ENCODE measurements at regions not wholly inside any gene's neighbourhood (a gene's known extent, or its start where the extent isn't known, plus 50 kb on each side); places are given as distances from the start of the nearest gene placed in this dataset.
"Not testable (repeated sequence)": the region's sequence is repeated elsewhere in the genome, so short reads cannot be mapped to it uniquely, and the experiment has no call there.

GRCh38 chr6:90463359-90463758 lies 123.5 kb downstream of the MAP3K7 start:
- no peak for DNase-seq (ENCODE audit: low read depth in 2 of 3, low spot score in 2 of 3)

DNA sequence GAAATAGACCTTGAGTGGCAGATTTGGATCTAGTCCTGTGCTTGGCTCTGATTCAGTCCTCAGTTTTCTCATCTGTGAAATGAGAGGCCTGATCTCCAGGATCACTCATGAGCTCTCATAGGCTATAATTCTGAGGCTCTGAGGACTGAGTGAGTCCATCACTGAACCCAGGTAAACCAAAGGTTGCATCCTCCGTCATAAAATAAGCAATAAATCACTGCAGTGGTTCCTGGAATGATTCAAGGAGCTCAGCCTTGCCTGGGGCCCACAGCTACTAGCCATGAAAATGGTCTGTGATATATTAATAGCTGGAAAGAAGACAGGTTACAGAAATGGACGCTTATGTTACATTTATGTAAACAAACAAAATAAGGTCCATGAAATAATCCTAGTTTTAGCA lies 124.8 kb downstream of the MAP3K7 start:
- no peak for DNase-seq (ENCODE audit: low read depth in 2 of 3, low spot score in 2 of 3)

GRCh38 chr6:90461383-90461782 lies 125.5 kb downstream of the MAP3K7 start:
- DNase-seq (ENCODE audit: low read depth in 2 of 3, low spot score in 2 of 3), result no peak

DNA sequence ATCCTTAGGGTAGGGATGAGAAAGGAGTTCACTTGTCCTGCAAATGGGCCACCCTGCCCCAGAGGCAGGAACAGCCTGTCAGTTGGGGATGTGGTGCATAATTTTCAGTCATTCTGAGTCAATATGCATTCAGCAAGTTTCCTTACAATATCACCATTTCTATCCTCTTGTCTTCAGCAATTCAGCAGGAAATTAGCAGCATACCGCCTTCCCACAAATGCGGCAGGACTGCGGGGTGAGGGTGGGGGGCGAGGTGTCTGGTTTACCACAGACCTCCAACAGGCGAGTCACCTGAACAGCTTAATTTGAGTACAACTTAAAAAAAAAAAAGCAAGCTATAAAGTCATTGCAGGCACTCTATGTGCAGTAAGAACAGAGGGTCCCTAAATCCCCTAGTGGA lies 126.8 kb downstream of the MAP3K7 start:
- no peak for DNase-seq (ENCODE audit: low read depth in 2 of 3, low spot score in 2 of 3)

DNA sequence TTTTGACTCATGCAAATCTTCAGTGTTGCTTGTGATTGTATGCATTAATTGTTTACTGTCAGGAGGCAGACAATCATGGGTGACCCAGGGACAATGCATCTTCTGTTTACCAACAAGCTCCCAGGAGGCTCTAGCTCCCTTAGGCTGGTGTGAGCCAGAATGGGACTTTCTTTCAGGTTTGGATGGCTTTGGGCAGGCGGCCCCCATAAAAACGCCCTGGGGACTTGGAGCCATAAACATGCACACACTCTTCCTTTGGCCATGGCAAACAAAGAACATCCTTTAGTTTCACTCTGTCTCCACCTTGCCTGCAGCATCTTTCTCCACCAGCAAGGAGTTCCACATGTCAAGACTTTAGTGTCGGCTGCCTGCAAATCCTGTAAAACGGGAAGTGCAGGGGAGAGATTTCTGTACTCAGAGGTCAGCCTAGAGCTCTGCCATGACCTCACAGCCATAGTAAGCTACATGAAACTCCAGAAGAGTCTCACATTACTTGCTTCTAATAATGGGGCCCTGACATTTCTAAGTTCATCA lies 127.6 kb downstream of the MAP3K7 start:
- DNase-seq (ENCODE audit: low read depth in 2 of 3, low spot score in 2 of 3), result no peak

GRCh38 chr6:90458353-90459224 lies 128.3 kb downstream of the MAP3K7 start:
- peak in 1 of 3 donors; percentile 29 for DNase-seq (ENCODE audit: low read depth in 2 of 3, low spot score in 2 of 3)

GRCh38 chr6:90457867-90458259 lies 129.0 kb downstream of the MAP3K7 start:
- DNase-seq (ENCODE audit: low read depth in 2 of 3, low spot score in 2 of 3), result no peak

DNA sequence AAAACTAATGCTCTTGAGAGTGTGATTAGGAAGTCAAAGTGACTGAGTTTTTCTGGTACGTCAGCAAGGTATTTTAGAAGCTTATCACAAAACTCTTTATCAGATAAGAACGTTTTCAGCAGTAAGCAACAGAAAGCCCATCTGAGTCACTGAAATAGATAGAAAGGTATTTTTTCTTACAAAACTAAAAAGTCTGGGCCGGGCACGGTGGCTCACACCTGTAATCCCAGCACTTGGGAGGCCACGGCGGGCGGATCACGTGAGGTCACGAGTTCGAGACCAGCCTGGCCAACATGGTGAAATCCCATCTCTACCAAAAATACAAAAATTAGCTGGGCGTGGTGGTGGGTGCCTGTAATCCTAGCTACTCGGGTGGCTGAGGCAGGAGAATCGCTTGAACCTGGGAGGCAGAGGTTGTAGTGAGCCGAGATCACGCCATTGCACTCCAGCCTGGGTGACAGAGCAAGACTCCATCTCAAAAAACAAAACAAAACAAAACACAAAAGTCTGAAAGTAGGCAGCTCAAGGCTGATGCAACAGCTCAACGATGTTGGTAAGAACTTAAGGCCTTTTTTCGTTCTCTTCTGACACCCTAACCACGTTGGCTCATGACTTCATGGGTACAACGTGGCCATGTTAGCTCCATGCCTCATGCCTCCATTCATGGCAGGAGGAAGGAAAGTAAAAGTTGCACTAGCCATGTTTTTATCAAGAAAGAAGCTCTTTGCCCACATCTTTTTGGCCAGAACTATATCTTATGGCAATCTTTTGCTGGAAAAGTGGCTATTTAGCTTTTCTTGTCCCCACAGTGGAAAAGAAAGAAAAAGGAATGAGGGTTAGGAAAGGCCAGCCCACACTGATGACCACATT lies 129.6 kb downstream of the MAP3K7 start:
- DNase-seq (ENCODE audit: low read depth in 2 of 3, low spot score in 2 of 3), result not testable (repeated sequence)

DNA sequence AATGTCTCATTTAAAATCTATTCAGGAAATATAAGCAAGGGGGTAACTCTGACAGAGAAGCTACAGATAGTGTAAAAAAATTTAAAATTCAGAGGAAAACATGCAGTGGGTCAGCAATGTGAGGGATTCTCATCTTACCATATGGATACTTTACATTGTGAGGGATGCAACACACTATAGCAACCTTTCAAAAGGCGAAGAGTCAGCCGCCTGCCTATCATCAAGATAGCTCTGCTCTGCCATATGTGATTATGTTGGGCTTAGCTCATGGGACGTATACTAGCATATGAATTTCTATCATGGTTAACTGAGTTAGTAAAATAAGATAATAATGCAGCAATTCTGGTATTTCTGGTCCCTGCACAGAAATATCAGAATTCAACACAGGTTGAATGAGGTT lies 130.9 kb downstream of the MAP3K7 start:
- DNase-seq (ENCODE audit: low read depth in 2 of 3, low spot score in 2 of 3), result no peak

- no peak for DNase-seq (ENCODE audit: low read depth in 2 of 3, low spot score in 2 of 3)
Observed at GRCh38 chr6:90454836-90455427, 131.9 kb downstream of the MAP3K7 start.

GRCh38 chr6:90450268-90450953 lies 136.5 kb downstream of the MAP3K7 start:
- no peak for DNase-seq (ENCODE audit: low read depth in 2 of 3, low spot score in 2 of 3)

DNA sequence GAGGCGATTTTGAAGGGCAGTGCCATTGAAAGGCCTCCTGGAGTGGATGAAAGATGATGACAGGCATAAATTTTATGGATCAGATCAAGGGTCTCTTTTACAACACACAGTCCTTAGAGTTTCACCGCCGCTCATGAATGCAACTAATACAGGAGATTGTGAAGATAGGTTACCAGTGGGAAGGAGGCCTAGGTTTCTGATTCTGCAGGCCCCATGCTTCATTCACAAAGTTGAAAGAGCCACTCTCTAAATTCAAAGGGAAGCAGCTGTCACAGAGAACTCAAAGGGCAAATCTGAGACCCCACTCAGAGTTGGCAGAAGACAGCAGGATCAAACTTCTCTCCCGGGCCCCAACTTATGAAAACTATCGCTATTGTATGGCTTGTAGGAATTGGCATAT lies 137.6 kb downstream of the MAP3K7 start:
- no peak for DNase-seq (ENCODE audit: low read depth in 2 of 3, low spot score in 2 of 3)

GRCh38 chr6:90448836-90449235 lies 138.0 kb downstream of the MAP3K7 start:
- DNase-seq (ENCODE audit: low read depth in 2 of 3, low spot score in 2 of 3), result no peak

- no peak for DNase-seq (ENCODE audit: low read depth in 2 of 3, low spot score in 2 of 3)
Observed at GRCh38 chr6:90446164-90446563, 140.7 kb downstream of the MAP3K7 start.

GRCh38 chr6:90445533-90446108 lies 141.3 kb downstream of the MAP3K7 start:
- no peak for DNase-seq (ENCODE audit: low read depth in 2 of 3, low spot score in 2 of 3)

GRCh38 chr6:90444160-90444714 lies 142.6 kb downstream of the MAP3K7 start:
- DNase-seq (ENCODE audit: low read depth in 2 of 3, low spot score in 2 of 3), result no peak

- DNase-seq (ENCODE audit: low read depth in 2 of 3, low spot score in 2 of 3), result no peak
Observed at GRCh38 chr6:90442366-90442765, 144.5 kb downstream of the MAP3K7 start.

DNA sequence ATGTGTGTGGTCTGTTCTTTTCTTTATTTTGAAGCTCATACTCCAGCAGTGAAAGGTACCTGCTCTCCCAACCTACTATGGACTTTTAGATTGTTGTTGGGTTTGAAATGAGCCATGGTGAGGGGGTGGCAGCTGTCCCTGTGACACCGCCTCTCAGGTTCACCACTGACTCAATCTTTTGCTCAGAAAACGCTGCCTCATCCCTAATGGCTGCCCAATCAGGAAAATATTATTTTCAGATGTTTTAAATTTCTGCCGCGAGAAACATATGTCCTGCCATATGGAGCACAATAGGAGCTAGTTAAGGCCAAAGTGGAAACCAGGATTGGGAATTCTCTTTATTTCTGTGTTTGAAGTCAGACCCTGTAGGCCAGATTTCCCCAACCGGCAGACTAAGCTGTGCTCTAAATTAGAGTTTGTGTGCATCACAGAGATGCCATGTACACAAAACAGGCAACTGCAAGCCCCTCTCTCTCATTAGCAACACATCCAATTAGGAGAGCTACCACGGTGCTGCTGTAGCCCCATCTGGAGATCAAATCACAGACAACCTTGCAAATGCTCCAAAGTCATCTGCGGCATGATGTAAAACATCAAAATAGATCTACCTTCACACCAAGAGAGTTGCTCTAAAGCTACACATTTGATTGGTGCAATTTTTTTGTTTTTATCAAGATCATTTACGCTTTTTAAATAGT lies 144.1 kb upstream of the BACH2 start:
- no peak for DNase-seq (ENCODE audit: low read depth in 2 of 3, low spot score in 2 of 3)

- DNase-seq (ENCODE audit: low read depth in 2 of 3, low spot score in 2 of 3), result no peak
Observed at GRCh38 chr6:90439586-90439985, 142.9 kb upstream of the BACH2 start.
